ENCODE measurements at regions not wholly inside any gene's neighbourhood (a gene's known extent, or its start where the extent isn't known, plus 50 kb on each side); places are given as distances from the start of the nearest gene placed in this dataset.

DNA sequence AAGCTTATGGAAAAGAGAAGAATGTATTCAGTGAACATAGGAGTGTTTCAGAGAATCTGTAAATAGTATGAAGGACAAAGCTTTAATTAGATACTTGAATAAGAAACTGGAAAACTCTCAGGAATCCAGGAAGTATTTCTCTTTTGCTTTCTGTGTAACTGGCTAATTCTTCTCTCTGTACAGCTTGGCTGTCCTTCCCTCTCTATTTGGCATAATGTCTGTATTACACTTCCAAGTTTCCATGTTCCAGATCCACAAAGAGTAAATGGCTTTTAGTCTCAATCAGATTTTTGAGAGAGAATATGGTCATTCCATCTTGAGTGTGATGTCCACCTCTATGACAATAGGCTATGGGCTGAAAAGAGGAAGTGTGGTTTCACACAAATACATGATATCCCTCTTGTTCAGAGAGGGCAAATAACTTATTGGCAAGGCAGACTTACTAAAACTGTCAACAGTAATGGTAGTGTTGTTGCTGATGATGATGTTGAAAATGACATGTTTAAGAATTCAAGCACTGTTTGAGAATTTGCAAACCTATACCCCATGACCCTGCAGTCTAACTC, 129.2 kb upstream of the ERBB4 start:
- TF ChIP-seq, protein P1, sequence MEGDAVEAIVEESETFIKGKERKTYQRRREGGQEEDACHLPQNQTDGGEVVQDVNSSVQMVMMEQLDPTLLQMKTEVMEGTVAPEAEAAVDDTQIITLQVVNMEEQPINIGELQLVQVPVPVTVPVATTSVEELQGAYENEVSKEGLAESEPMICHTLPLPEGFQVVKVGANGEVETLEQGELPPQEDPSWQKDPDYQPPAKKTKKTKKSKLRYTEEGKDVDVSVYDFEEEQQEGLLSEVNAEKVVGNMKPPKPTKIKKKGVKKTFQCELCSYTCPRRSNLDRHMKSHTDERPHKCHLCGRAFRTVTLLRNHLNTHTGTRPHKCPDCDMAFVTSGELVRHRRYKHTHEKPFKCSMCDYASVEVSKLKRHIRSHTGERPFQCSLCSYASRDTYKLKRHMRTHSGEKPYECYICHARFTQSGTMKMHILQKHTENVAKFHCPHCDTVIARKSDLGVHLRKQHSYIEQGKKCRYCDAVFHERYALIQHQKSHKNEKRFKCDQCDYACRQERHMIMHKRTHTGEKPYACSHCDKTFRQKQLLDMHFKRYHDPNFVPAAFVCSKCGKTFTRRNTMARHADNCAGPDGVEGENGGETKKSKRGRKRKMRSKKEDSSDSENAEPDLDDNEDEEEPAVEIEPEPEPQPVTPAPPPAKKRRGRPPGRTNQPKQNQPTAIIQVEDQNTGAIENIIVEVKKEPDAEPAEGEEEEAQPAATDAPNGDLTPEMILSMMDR (conservative IDR thresholded peaks at IDR 0.05), result no peak
- no peak for TF ChIP-seq ZFX (IDR thresholded peaks at IDR 0.05)
